BE2C (cell line): ENCODE measurements at regions not wholly inside any gene's neighbourhood (a gene's known extent, or its start where the extent isn't known, plus 50 kb on each side); places are given as distances from the start of the nearest gene placed in this dataset.

Source experiments
- DNase-seq: peaks from one replicate; pipeline ENCODE4 v3.0.0-alpha.2; 2020
- H3K27me3 ChIP-seq: fragments of 250-450 bp; sonication (Bioruptor Pico); 2 replicates; pipeline ENCODE4 v1.5.1; 2020; ENCODE audit warnings: mild to moderate bottlenecking
- H3K36me3 ChIP-seq: fragments of 250-450 bp; sonication (Bioruptor Pico); 2 replicates; pipeline ENCODE4 v1.5.1; 2020; ENCODE audit warnings: mild to moderate bottlenecking
- H3K4me1 ChIP-seq: fragments of 250-450 bp; sonication (Bioruptor Pico); 2 replicates; pipeline ENCODE4 v1.5.1; 2020
- H3K4me3 ChIP-seq: 2 replicates; pipeline ENCODE4 v1.5.1; 2011; ENCODE audit warnings: low read depth, low read length
- H3K9me3 ChIP-seq: fragments of 250-450 bp; sonication (Bioruptor Pico); 2 replicates; pipeline ENCODE4 v1.5.1; 2020
- CTCF ChIP-seq: IDR thresholded peaks from 2 replicates; pipeline ENCODE4 v1.5.1; 2012; ENCODE audit warnings: mild to moderate bottlenecking, low read depth, low read length

GRCh38 chr2:40725040-40725439 is 273.1 kb upstream of the SLC8A1 start:
- H3K27me3 ChIP-seq, result no peaks in the 10 kb centered on the region
- no peak for DNase-seq
- H3K4me3 ChIP-seq, result no peak overlapping the region
- H3K9me3 ChIP-seq, result no peaks in the 10 kb centered on the region
- H3K36me3 ChIP-seq, result no peaks in the 10 kb centered on the region
- no peaks in the 10 kb centered on the region for H3K4me1 ChIP-seq
- no peak for TF ChIP-seq CTCF

DNA sequence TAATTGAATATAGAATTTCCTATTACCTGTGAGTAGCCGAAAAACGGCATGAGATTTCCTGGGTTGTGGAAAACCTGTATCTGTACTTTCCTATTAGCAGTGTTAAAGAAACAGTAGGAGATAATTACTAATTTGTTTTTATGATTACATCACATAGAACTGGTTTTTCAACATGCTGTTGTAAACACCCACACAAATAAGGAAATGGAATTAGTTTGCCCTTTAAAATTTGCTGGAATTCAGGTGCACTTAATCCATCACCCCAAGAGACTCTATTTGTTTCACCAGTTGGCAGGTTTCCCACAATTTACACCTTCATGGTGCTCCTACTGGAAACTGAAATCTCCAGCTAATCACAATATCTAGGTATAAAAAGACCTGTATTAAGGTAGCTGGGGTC is 274.1 kb upstream of the SLC8A1 start:
- no peak for DNase-seq
- no peaks in the 10 kb centered on the region for H3K27me3 ChIP-seq
- H3K4me3 ChIP-seq, result no peak overlapping the region
- no peak for TF ChIP-seq CTCF
- no peaks in the 10 kb centered on the region for H3K4me1 ChIP-seq
- H3K9me3 ChIP-seq, result no peaks in the 10 kb centered on the region
- no peaks in the 10 kb centered on the region for H3K36me3 ChIP-seq

- DNase-seq, result no peak
- H3K9me3 ChIP-seq, result no peaks in the 10 kb centered on the region
Measured at GRCh38 chr2:40734797-40735196, 282.9 kb upstream of the SLC8A1 start.

GRCh38 chr2:40737180-40737579 is 285.3 kb upstream of the SLC8A1 start:
- DNase-seq, result no peak
- H3K36me3 ChIP-seq, result no peaks in the 10 kb centered on the region
- no peaks in the 10 kb centered on the region for H3K27me3 ChIP-seq
- peaks cover 20% of the 10 kb centered on the region for H3K4me1 ChIP-seq
- no peaks in the 10 kb centered on the region for H3K9me3 ChIP-seq
- TF ChIP-seq CTCF, result no peak
- no peak overlapping the region for H3K4me3 ChIP-seq

More at GRCh38 chr2:40734797-40735196, 282.9 kb upstream of the SLC8A1 start:
- Histone ChIP-seq H3K4me3 (no peak overlapping the region), H3K4me1 (peaks cover 12% of the 10 kb centered on the region), H3K27me3 (no peaks in the 10 kb centered on the region), H3K36me3 (no peaks in the 10 kb centered on the region)
- TF ChIP-seq CTCF, result no peak

- no peaks in the 10 kb centered on the region for H3K36me3 ChIP-seq
- no peaks in the 10 kb centered on the region; the same call in 1 of the 2 replicates for H3K9me3 ChIP-seq
- DNase-seq, result peak; percentile 48
- no peak for TF ChIP-seq CTCF
- no peak overlapping the region for H3K4me3 ChIP-seq
- H3K27me3 ChIP-seq, result no peaks in the 10 kb centered on the region
- H3K4me1 ChIP-seq, result peaks cover 29% of the 10 kb centered on the region
Measured at GRCh38 chr2:40740419-40740818, 288.5 kb upstream of the SLC8A1 start.

DNA sequence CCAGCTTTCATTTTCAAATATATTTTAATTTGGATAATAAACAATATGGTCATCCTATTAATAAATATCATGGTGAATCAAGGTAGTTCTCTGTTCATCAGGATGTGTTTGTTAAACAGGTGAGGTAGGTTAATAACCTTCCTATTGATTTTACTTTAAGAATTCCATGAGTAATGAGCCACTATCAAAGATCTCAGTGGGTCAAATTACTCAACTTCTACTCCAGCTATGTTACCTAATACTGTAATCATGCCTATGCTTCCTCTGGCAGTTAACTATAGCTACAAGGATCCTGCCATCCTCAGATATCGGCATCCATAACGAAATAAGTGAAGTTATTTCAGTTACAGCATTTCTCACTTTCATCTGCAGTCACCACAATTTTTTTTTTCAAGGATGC is 289.6 kb upstream of the SLC8A1 start:
- H3K27me3 ChIP-seq, result no peaks in the 10 kb centered on the region
- no peak for DNase-seq
- H3K36me3 ChIP-seq, result no peaks in the 10 kb centered on the region
- no peak for TF ChIP-seq CTCF
- H3K4me3 ChIP-seq, result no peak overlapping the region
- H3K9me3 ChIP-seq, result no peaks in the 10 kb centered on the region; the same call in 1 of the 2 replicates
- H3K4me1 ChIP-seq, result peaks cover 29% of the 10 kb centered on the region
